Cerebellar nuclear complex (tissue), 1 donor: ENCODE measurements at regions not wholly inside any gene's neighbourhood (a gene's known extent, or its start where the extent isn't known, plus 50 kb on each side); places are given as distances from the start of the nearest gene placed in this dataset.
"Not testable (repeated sequence)": the region's sequence is repeated elsewhere in the genome, so short reads cannot be mapped to it uniquely, and the experiment has no call there.

Experiments used
- DNase-seq, 2 experiments: peaks; one replicate each; lab custom pipeline; 2025; lab: John Stamatoyannopoulos, UW

GRCh38 chr21:13923175-13923574 lies 287.6 kb downstream of the LIPI start:
- not testable (repeated sequence) for DNase-seq

GRCh38 chr21:13921455-13921854 lies 289.3 kb downstream of the LIPI start:
- not testable (repeated sequence) for DNase-seq

GRCh38 chr21:13907385-13907784 lies 297.8 kb downstream of the POTED start:
- DNase-seq, result not testable (repeated sequence)

GRCh38 chr21:13896596-13897247 lies 287.1 kb downstream of the POTED start:
- DNase-seq, result not testable (repeated sequence)

- DNase-seq, result not testable (repeated sequence)
Measured at GRCh38 chr21:13893617-13894016, 284.0 kb downstream of the POTED start.

GRCh38 chr21:13893025-13893424 lies 283.4 kb downstream of the POTED start:
- DNase-seq, result not testable (repeated sequence)

DNA sequence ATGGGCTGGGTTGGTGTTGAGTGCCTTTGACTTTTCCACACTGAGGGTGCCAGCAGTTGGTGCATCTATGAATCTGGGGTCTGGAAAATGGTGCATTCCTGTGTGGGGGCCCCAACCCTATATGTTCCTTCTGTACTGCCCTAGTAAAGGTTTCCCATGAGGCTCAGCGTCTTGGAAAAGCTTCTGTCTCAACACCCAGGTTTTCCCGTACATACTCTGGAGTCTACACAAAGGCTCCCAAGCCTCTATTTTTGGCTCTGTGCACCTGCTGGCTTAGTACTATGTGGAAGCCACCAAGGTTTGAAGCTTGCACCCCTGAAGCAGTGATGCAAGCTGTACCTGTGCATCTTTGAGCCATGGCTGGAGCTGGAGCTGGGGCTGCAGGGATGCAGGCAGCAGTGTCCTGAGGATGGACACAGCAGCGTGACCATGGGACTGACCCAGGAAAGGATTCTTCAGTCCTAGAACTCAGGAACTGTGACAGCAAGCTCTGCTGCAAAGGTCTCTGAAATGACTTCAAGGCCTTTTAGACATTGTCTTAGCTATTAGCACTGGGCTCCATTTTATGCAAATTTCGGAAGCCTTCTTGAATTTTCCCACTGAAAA lies 282.7 kb downstream of the POTED start:
- DNase-seq, result not testable (repeated sequence)

- not testable (repeated sequence) for DNase-seq
Measured at GRCh38 chr21:13889176-13889575, 279.6 kb downstream of the POTED start.

GRCh38 chr21:13883641-13884395 lies 274.2 kb downstream of the POTED start:
- DNase-seq, result not testable (repeated sequence)

GRCh38 chr21:13877503-13877902 lies 267.9 kb downstream of the POTED start:
- DNase-seq, result not testable (repeated sequence)

DNA sequence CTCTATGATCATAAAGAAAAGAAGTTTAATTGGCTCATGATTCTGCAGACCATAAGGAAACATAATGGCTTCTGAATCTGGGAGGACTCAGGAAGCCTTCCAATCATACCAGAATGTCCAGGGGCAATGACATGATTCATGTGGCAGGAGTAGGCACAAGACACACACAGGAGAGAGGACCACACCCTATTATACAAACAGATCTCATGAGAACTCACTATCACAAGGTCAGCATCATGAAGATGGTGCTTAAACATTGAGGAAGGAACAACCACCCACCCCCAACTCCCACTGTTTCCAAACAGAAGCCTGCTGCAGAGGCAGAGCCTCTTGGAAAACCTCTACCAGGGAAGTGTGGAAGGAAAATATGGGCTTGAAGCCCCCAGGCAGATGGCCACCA lies 267.4 kb downstream of the POTED start:
- DNase-seq, result not testable (repeated sequence)

DNA sequence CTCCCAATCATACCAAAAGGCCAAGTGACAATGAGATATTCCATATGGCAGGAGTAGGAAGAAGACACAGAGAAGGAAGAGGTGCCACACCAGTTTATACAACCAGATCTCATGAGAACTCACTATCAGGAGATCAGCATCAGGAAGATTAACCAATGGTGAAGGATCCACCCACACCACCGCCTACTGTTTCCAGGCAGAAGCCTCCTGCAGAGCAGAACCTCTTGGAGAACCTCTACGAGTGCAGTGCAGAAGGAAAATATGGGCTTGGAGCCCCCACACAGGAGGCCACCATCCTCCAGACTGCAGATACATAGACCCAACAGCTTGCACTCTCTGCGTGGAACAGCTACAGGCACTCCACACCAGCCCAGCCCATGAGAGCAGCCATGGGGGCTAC lies 264.4 kb downstream of the POTED start:
- not testable (repeated sequence) for DNase-seq

GRCh38 chr21:13854638-13855037 lies 245.1 kb downstream of the POTED start:
- DNase-seq, result no peak

- not testable (repeated sequence) for DNase-seq
Measured at GRCh38 chr21:13850808-13851207, 241.2 kb downstream of the POTED start.

DNA sequence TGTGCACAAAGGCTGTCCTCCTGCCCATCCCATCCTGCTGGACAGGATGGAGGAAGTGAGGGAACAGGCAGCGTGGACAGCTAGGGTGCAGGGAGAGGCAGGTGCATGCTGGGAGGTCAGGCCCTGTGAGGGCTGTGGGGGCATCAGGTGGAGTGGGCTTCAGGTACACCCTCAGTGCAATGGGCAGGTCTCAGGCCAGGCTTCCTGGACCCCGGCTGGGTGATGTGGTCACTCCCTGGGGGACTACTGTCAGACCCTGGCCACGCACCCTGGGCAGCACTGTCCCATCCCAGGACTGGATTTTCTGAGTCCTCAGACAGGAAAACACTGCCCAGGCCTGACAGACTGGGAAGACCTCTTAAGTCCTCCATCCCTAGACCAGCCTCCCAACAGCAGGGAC lies 239.9 kb downstream of the POTED start:
- not testable (repeated sequence) for DNase-seq

DNA sequence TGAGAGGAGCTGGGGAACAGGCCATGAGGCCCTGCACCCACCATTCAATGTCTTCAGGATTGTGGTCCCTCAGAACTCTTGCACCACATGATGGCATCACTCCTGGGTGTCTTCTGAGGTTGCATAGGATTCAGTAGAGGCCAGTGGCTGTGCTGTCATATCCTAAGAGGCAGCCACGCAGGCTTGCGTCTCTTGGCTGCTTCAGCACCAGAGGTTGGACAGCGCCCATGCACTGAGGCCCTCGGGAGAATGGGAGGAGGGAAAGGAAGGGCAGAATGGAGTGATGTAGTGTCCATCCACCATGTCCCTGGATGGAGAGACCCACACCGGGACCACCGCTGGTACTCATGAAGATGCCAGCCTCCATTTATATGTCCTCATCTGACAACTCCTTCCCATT lies 237.1 kb downstream of the POTED start:
- DNase-seq, result not testable (repeated sequence)

DNA sequence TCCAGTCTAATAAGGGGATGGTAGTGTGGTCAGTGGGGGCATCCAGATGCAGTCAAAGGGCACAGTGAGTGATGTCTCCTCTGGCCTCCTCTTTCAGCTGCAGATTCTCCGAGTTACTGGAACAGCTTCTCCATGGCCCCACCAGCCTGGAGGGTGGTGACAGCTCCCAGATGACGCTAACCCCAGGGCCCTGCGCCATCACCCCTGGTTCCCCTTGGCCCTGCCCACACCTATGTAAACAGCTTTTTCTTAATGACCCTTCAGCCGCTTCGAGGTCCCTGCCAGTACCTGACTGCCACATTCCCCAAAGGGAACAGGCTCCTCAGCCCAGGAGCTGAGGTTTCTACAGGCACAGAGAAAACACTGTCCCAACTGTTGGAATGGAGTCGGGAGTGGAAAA lies 235.0 kb downstream of the POTED start:
- DNase-seq, result not testable (repeated sequence)

- DNase-seq, result not testable (repeated sequence)
Measured at GRCh38 chr21:13843081-13843480, 233.5 kb downstream of the POTED start.

DNA sequence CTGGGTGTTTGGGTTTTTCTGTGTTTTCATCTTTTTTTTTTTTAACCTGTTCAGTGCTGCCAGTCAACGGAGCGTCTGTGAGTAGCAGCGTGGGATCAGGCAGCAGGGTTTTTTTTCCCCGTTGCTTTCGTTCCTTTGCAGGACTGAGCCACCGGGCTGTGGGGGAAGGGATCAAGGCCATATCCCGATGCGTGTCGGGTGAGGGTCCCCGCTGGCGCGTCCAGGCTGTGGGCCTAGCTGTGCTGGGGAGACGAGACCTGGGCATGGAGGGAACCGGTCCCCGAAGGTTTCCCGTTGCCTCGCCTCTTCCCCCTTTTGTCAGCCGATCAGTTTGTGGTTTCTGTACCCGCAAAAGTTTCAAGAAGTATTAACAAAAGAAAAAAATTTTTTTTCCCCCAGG lies 218.1 kb downstream of the POTED start:
- not testable (repeated sequence) for DNase-seq

- no peak for DNase-seq
Measured at GRCh38 chr21:13827201-13827600, 217.6 kb downstream of the POTED start.

DNA sequence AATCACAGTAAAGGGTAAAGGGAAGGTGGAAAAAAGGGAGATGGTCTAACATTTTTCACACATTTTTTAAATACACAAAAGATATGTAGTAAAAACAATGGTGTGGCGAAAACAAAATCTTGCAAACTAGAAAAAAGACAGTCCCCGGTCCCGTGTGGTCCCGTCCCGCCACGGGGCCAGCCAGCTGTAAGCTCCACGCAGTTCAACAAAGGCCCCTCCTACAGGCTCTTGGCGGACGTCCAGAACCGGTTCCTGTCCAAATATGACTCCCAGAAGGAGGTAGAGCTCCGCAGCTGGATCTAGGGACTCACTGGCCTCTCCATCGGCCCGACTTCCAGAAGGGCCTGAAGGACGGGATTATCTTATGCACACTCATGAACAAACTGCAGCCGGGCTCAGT lies 216.9 kb downstream of the POTED start:
- not testable (repeated sequence) for DNase-seq

GRCh38 chr21:13825218-13825778 lies 215.7 kb downstream of the POTED start:
- DNase-seq, result not testable (repeated sequence)
